Natural killer cell treated with Interleukin-12 subunit alpha and Interleukin-12 subunit beta and Interleukin-15 and Interleukin-18, amount 100 ng/mL, for 72 hours (primary cell): ENCODE measurements at regions not wholly inside any gene's neighbourhood (a gene's known extent, or its start where the extent isn't known, plus 50 kb on each side); places are given as distances from the start of the nearest gene placed in this dataset.

Experiments
- ATAC-seq, 2 donors: fragments of 150-1000 bp; cut with Tn5 transposase in 1 of 2; sonication (Bioruptor Pico), chemical (Tn5 transposase) in 1 of 2; 2 replicates each; pipeline ENCODE4 v1.10.0; 2021
- DNase-seq: peaks from one replicate; pipeline ENCODE4 v3.0.0; 2022; ENCODE audit warnings: low spot score
- H3K27ac Mint-ChIP-seq, 2 donors: 1 replicate in 1 of 2; 2 replicates in 1 of 2; pipeline ENCODE4 v1.8.0; 2022; ENCODE audit warnings: mixed read lengths in 2 of 2, mild to moderate bottlenecking in 1 of 2, moderate library complexity in 1 of 2
- H3K27me3 Mint-ChIP-seq, 2 donors: 1 replicate in 1 of 2; 2 replicates in 1 of 2; pipeline ENCODE4 v1.8.0; 2022; ENCODE audit warnings: mixed read lengths in 2 of 2
- H3K36me3 Mint-ChIP-seq: one replicate; pipeline ENCODE4 v1.8.0; 2022; ENCODE audit warnings: mixed read lengths
- H3K4me1 Mint-ChIP-seq, 2 donors: 1 replicate in 1 of 2; 2 replicates in 1 of 2; pipeline ENCODE4 v1.8.0; 2022; ENCODE audit warnings: low read depth in 2 of 2, mixed read lengths in 2 of 2, mild to moderate bottlenecking in 1 of 2
- H3K4me3 Mint-ChIP-seq: one replicate; pipeline ENCODE4 v1.8.0; 2022; ENCODE audit warnings: mixed read lengths
- H3K9me3 Mint-ChIP-seq: 2 replicates; pipeline ENCODE4 v1.8.0; 2022; ENCODE audit warnings: mixed read lengths

- H3K27me3 Mint-ChIP-seq, result peaks cover 0 to 15% of the 10 kb centered on the region in 2 donors
- DNase-seq, result no peak
- no peak overlapping the region for H3K27ac Mint-ChIP-seq
- ATAC-seq, result no peak
- H3K4me1 Mint-ChIP-seq, result no peaks in the 10 kb centered on the region
- no peaks in the 10 kb centered on the region for H3K9me3 Mint-ChIP-seq
- no peak overlapping the region for H3K4me3 Mint-ChIP-seq
- no peaks in the 10 kb centered on the region for H3K36me3 Mint-ChIP-seq
Measured at GRCh38 chrX:137483554-137483953, 82.4 kb upstream of the ZIC3 start.

DNA sequence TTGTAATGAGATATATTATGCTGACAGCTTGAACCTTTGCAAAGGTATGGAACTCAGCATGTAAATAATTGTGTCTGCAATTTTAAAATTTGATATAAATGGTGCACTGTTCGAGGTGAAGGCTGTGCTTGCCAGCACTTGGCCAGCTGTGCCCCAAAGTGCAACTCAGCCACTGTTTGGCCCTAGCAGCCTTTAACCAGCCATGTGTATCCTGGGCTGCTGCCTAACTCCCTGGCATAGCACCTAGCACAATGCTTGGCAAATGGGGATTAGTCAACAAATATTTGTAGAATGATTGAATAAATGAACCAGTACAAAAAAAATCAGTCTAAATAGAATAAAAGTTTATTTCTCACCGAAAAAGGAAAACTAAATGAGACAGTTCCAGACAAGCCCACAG lies 83.8 kb upstream of the ZIC3 start:
- H3K4me3 Mint-ChIP-seq, result no peak overlapping the region
- no peak overlapping the region for H3K27ac Mint-ChIP-seq
- H3K9me3 Mint-ChIP-seq, result no peaks in the 10 kb centered on the region
- H3K36me3 Mint-ChIP-seq, result no peaks in the 10 kb centered on the region
- no peaks in the 10 kb centered on the region for H3K4me1 Mint-ChIP-seq
- H3K27me3 Mint-ChIP-seq, result peaks cover 0 to 15% of the 10 kb centered on the region in 2 donors
- no peak for DNase-seq
- ATAC-seq, result no peak

DNA sequence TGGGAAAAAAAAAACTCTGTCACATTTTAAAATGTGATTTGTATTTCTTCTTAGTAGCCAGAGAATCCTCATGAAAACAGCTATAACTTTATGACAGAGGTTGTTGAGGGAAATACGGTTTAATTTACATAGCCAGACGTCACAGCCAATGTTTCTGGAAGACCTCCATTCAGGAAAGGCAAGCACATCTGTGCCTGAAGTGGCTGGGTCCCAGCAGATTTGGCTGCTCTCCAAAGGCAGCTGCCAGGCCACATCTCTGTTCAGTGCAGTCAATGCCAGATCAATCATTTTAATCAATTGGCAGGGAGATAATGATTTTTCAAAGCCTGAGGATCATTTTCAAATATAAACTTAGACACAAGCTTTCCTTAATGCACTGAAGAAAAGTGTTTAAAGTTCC lies 86.5 kb upstream of the ZIC3 start:
- H3K4me3 Mint-ChIP-seq, result no peak overlapping the region
- no peaks in the 10 kb centered on the region for H3K4me1 Mint-ChIP-seq
- no peaks in the 10 kb centered on the region for H3K9me3 Mint-ChIP-seq
- no peak for DNase-seq
- ATAC-seq, result no peak
- H3K27me3 Mint-ChIP-seq, result peaks cover 0 to 10% of the 10 kb centered on the region in 2 donors
- H3K36me3 Mint-ChIP-seq, result no peaks in the 10 kb centered on the region
- no peak overlapping the region for H3K27ac Mint-ChIP-seq

DNA sequence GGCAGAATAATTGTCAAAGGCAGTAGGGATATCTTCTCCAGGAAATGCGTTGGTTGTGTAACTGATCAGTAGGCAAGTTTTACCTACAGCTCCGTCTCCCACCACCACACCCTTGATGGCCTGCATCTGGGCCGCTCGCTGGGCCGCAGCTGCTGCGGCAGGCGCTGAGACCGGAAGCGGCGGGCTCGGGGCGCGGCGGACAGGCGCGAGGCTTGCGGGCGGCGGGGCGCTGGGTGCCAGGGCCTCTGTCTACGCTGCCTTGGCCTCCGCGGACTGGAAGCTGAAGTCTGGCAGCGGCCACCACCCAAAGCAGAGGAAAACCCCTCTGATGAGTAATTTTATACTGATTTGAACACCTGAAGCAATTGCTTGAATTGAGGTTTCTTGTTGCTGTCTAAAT lies 124.2 kb upstream of the ZIC3 start:
- DNase-seq, result no peak
- H3K27me3 Mint-ChIP-seq, result peaks cover 6 to 20% of the 10 kb centered on the region in 2 donors
- no peaks in the 10 kb centered on the region for H3K4me1 Mint-ChIP-seq
- no peak overlapping the region for H3K4me3 Mint-ChIP-seq
- no peaks in the 10 kb centered on the region for H3K36me3 Mint-ChIP-seq
- peak in 1 of 2 donors; percentile 6 for ATAC-seq
- H3K9me3 Mint-ChIP-seq, result peaks cover 6% of the 10 kb centered on the region
- no peak overlapping the region for H3K27ac Mint-ChIP-seq

DNA sequence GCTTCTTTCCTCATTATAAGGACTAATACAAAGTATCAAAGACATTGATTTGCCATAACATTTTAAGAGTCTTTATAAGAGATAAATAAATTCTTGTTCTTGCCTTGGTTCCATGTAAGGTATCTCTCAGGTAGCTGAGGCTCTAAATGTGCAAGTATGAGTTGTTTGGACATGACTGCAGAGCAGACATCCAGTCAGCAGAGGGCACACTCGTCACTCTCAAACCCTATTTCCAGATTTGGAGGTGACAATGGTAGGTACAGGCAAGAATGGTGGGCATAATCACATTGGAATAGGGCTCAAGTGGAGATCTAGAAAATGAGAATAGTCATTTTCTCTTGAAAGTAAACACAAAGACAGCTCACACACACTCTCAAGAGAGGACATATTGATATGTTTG lies 133.3 kb upstream of the ZIC3 start:
- Mint-ChIP-seq H3K36me3 (peaks cover 7% of the 10 kb centered on the region), H3K27me3 (peaks cover 12 to 35% of the 10 kb centered on the region in 2 donors), H3K9me3 (no peaks in the 10 kb centered on the region), H3K27ac (no peak overlapping the region), H3K4me1 (peaks cover 0 to 2% of the 10 kb centered on the region in 2 donors), H3K4me3 (no peak overlapping the region)
- DNase-seq (no peak), ATAC-seq (no peak)

DNA sequence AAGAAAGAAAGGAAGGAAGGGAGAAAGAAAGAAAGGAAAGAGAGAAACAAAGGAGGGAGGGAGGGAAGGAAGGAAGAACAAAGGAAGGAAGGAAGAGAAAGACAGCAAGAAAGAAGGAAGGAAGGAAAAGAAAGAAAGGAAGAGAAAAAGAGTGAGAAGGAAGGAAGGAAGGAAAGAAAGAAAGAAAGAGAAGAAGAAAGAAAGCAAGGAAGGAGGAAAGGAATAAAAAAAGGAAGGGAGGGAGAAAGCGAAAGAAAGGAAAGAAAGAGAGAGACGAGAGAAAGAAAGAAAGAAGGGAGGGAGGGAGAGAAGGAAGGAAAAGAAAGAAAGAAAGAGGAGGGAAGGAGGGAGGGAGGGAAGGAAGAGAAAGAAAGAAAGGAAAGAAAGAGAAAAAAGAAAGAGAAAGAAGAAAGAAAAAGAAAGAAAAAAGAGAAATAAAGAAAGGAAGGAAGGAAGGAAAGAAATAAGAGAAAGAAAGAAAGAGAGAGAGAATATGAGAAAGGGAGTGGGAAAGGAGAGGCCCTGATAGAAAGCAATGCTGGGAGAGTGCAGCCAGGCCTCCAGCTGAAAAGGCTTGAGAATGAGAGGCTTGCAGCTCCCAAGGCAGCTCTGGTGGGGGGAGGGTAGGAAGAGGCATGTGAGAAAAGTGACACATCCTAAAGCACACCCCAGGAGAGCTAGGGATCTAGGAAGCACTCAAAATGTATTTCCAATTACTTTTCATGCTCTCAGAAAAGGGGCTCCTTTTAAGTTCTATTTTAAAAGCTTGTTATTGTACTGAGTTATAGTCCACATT lies 134.0 kb upstream of the ZIC3 start:
- no peaks in the 10 kb centered on the region for H3K9me3 Mint-ChIP-seq
- H3K4me3 Mint-ChIP-seq, result no peak overlapping the region
- peaks cover 7% of the 10 kb centered on the region for H3K36me3 Mint-ChIP-seq
- no peak for DNase-seq
- ATAC-seq, result no peak
- peaks cover 0 to 2% of the 10 kb centered on the region in 2 donors for H3K4me1 Mint-ChIP-seq
- H3K27ac Mint-ChIP-seq, result no peak overlapping the region
- H3K27me3 Mint-ChIP-seq, result peaks cover 13 to 32% of the 10 kb centered on the region in 2 donors

DNA sequence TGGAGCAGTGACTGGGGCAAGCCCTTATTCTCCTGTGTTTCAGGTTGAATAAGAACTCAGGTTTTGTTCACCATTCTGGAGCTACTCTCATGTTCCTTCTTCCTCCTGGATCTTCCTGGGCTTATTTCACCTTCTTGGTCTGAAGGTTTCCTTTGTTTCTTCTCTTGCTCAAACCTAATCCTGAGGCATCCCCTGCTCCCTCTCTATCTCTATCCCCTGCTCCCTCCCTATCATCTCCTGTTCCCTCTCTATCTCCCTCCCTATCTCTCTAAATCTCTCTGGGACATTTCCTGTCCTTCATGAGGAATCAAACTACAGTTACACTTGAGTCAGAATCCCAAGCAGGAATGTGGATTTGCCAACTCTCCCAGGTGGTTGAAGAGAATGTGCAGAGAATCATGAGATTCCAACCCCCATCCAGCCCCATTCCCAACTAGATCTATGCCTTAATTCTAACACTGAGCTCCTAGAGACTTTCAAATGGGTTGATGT lies 134.9 kb upstream of the ZIC3 start:
- Mint-ChIP-seq H3K27me3 (peaks cover 22 to 38% of the 10 kb centered on the region in 2 donors), H3K36me3 (peaks cover 7% of the 10 kb centered on the region), H3K9me3 (no peaks in the 10 kb centered on the region), H3K4me3 (no peak overlapping the region), H3K27ac (no peak overlapping the region), H3K4me1 (peaks cover 0 to 6% of the 10 kb centered on the region in 2 donors)
- ATAC-seq (no peak), DNase-seq (no peak)

DNA sequence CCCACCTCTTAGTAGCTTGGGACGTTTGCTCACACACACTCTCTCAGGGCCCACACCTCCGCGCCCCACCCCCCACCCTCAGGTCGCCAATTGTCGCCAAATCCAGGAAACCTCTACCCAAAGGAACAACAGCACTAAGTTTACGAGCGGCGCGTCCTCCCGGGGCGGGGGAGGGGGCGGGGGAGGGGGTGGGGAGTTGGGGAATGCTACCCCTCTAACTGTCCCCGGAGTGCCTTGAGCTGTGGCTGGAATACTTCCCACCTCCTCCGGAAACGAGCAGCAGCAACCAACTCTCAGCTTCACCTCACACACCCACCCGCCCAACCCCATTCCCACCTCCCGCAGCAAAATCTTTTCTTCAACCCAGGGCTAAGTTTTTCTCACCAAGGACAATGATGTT lies 135.6 kb upstream of the ZIC3 start:
- no peak for DNase-seq

DNA sequence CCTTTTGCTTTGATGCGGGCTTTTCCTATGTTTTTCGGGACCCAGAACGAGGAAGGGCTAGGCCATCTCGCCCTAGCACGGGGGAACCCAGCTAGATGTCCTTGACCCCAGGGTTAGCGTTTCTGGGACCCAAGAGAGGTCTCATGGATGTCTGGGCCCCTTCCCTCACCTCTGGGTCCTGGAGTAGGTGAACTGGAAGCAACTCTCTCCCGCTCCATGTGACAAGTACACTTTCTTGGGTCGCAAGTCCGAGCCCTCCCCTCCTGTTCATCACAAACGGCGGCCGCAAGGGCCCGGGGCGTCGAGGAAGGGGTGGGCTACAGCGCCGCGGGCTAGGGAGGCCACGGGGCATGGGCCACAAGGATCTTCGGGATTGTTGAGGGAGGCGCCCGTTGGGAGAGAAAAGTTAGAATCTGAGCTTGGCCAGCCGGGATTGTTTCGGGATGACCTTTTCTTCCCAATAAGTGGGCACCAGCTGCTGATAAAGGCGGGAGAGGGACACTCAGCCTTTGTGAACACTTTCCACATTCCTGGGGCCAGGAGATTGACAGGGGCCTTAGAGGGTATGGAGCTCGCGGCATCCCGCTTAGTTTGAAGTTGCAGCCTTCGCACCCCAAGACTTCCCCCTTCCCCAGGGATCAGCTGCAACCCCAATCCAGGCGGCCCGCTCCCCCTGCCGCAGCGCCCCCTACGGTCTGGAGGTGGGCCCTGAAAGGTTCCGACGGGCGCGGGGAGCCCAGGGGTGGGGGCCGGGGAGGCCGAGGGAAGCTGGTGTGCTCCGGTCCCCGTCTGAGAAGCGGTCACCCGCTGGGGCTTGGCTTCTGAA lies 136.9 kb upstream of the ZIC3 start:
- peak overlapping the region; percentile 67 for H3K4me3 Mint-ChIP-seq
- peaks cover 7% of the 10 kb centered on the region for H3K36me3 Mint-ChIP-seq
- DNase-seq, result no peak
- ATAC-seq, result no peak
- H3K9me3 Mint-ChIP-seq, result no peaks in the 10 kb centered on the region
- no peak overlapping the region for H3K27ac Mint-ChIP-seq
- peaks cover 31 to 46% of the 10 kb centered on the region in 2 donors for H3K27me3 Mint-ChIP-seq
- H3K4me1 Mint-ChIP-seq, result peaks cover 0 to 6% of the 10 kb centered on the region in 2 donors

More for the DNA sequence above, 135.6 kb upstream of the ZIC3 start:
- Mint-ChIP-seq H3K4me3 (no peak overlapping the region), H3K36me3 (peaks cover 7% of the 10 kb centered on the region), H3K27me3 (peaks cover 25 to 40% of the 10 kb centered on the region in 2 donors), H3K9me3 (no peaks in the 10 kb centered on the region), H3K4me1 (peaks cover 0 to 6% of the 10 kb centered on the region in 2 donors), H3K27ac (no peak overlapping the region)
- no peak for ATAC-seq

DNA sequence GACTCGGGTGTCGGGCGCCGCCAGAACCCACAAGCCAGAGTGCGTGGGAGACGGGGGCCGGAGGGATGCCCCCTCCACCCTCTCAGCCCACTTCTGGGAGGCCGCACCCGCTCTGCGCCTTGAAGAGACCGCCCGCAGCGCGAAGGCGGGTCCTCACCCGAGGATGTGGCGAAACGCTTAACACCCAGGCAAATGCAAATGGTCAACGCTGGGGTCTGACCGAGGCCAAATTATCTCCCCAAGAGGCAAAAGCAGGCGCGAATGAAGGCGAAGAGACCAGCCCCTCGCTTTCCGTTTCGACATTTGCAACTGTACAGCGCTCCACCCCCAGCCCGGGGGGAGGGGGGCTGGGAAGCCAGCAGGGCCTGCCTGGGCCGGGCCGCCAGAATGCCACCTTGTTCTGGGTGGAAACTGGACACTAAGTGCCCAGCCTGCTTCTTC lies 137.7 kb upstream of the ZIC3 start:
- H3K4me3 Mint-ChIP-seq, result peak overlapping the region; percentile 67
- ATAC-seq (no peak), DNase-seq (no peak)
- peaks cover 0 to 6% of the 10 kb centered on the region in 2 donors for H3K4me1 Mint-ChIP-seq
- H3K27ac Mint-ChIP-seq, result no peak overlapping the region
- peaks cover 7% of the 10 kb centered on the region for H3K36me3 Mint-ChIP-seq
- H3K9me3 Mint-ChIP-seq, result no peaks in the 10 kb centered on the region
- H3K27me3 Mint-ChIP-seq, result peaks cover 39 to 49% of the 10 kb centered on the region in 2 donors

DNA sequence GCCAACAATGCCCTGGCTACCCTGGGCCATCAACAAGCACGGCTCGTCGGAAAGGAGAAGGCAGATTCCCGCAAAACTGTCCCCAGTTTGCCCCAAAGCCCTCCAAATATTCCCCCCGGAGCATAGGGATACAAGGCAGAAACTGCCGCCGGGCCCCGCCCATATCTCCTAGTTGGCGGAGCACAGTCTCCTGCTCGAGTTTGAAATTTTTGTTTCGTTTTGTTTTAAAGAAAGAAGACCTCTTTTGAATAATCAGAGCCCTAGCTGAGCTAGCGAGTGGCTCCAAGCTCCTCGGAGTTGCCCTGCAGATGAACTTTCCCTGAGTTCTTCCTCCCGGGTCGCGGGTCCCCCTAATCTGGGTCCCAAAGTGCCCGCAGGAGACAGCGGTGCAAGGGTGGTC lies 138.1 kb upstream of the ZIC3 start:
- peak overlapping the region; percentile 67 for H3K4me3 Mint-ChIP-seq
- H3K9me3 Mint-ChIP-seq, result no peaks in the 10 kb centered on the region
- H3K4me1 Mint-ChIP-seq, result peaks cover 0 to 6% of the 10 kb centered on the region in 2 donors
- H3K27me3 Mint-ChIP-seq, result peaks cover 43 to 51% of the 10 kb centered on the region in 2 donors
- ATAC-seq (no peak), DNase-seq (no peak)
- peaks cover 7% of the 10 kb centered on the region for H3K36me3 Mint-ChIP-seq
- H3K27ac Mint-ChIP-seq, result no peak overlapping the region

DNA sequence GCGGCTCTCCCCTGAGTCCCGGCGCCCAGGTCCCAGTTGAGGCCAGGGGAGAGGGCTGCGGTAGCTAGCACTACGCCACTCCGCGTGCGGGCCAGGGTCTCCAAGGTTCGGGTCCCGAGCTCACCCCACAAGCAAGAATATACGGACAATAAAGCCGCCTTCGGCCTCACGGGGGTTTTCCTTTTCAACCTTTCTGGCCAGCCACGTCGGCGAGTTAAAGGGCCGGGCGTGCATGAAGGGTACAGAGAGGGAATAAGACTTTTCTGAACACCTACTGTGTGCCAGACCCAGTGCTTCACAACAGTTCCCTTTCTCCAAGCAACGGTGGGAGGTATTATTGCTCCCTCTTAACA lies 138.5 kb upstream of the ZIC3 start:
- H3K4me1 Mint-ChIP-seq, result peaks cover 0 to 6% of the 10 kb centered on the region in 2 donors
- peak overlapping the region; percentile 67 for H3K4me3 Mint-ChIP-seq
- H3K27ac Mint-ChIP-seq, result no peak overlapping the region
- DNase-seq, result no peak
- ATAC-seq, result no peak
- peaks cover 7% of the 10 kb centered on the region for H3K36me3 Mint-ChIP-seq
- peaks cover 45 to 52% of the 10 kb centered on the region in 2 donors for H3K27me3 Mint-ChIP-seq
- no peaks in the 10 kb centered on the region for H3K9me3 Mint-ChIP-seq

- no peaks in the 10 kb centered on the region for H3K9me3 Mint-ChIP-seq
- ATAC-seq (no peak), DNase-seq (no peak)
- H3K4me1 Mint-ChIP-seq, result peaks cover 0 to 6% of the 10 kb centered on the region in 2 donors
- peak overlapping the region; percentile 67 for H3K4me3 Mint-ChIP-seq
- H3K27me3 Mint-ChIP-seq, result peaks cover 44 to 53% of the 10 kb centered on the region in 2 donors
- H3K36me3 Mint-ChIP-seq, result peaks cover 7% of the 10 kb centered on the region
- no peak overlapping the region for H3K27ac Mint-ChIP-seq
Measured at GRCh38 chrX:137426695-137427425, 139.1 kb upstream of the ZIC3 start.
